A673 (cell line): ENCODE measurements at regions not wholly inside any gene's neighbourhood (a gene's known extent, or its start where the extent isn't known, plus 50 kb on each side); places are given as distances from the start of the nearest gene placed in this dataset.

Experiments used
- BruUV-seq: library from RNA; stranded (reverse); fragments of 400-500 nt; replicated peaks from 2 replicates; lab custom pipeline; 2021; lab: Mats Ljungman, UMichigan
- CTCF ChIA-PET: fragments of 300-600 bp; sonication (Branson Sonifier 250); formaldehyde crosslinking; loops from one replicate; lab custom pipeline; 2022; ENCODE audit warnings: antibody characterized with exemption; lab: Charles Lee
- POLR2A ChIA-PET: fragments of 300-600 bp; sonication (Branson Sonifier 250); formaldehyde crosslinking; loops from one replicate; lab custom pipeline; 2022; ENCODE audit warnings: antibody characterized with exemption; ENCODE audit not compliant: low non-redundant PET; lab: Charles Lee
- DNase-seq: peaks from one replicate; pipeline ENCODE4 v3.0.0-alpha.2; 2015; ENCODE audit warnings: low spot score
- H3K27ac ChIP-seq: fragments of 200-600 bp; sonication (generic); 2 replicates; pipeline ENCODE4 v1.5.1; 2016; ENCODE audit warnings: mixed run types, low read depth, mild to moderate bottlenecking, mixed read lengths, antibody characterized with exemption, low read length; ENCODE audit not compliant: poor library complexity, severe bottlenecking
- H3K27me3 ChIP-seq: fragments of 200-600 bp; sonication (generic); replicated peaks from 2 replicates; pipeline ENCODE4 v1.6.1; 2017; ENCODE audit warnings: mixed run types, low read depth, mild to moderate bottlenecking, mixed read lengths, antibody characterized with exemption, low read length; ENCODE audit not compliant: insufficient read depth, poor library complexity
- H3K36me3 ChIP-seq: fragments of 200-600 bp; sonication (generic); 2 replicates; pipeline ENCODE4 v1.6.1; 2016; ENCODE audit warnings: mixed run types, mild to moderate bottlenecking, mixed read lengths, antibody characterized with exemption, low read length; ENCODE audit not compliant: insufficient read depth, poor library complexity, severe bottlenecking
- H3K4me1 ChIP-seq: fragments of 200-600 bp; sonication (generic); 2 replicates; pipeline ENCODE4 v1.6.1; 2017; ENCODE audit warnings: mixed run types, mild to moderate bottlenecking, mixed read lengths, antibody characterized with exemption, low read length; ENCODE audit not compliant: insufficient read depth, poor library complexity, severe bottlenecking
- H3K4me3 ChIP-seq: fragments of 200-600 bp; sonication (generic); 2 replicates; pipeline ENCODE4 v1.5.1; 2016; ENCODE audit warnings: low read depth, mixed run types, mild to moderate bottlenecking, mixed read lengths, low read length; ENCODE audit not compliant: poor library complexity, severe bottlenecking
- H3K9me3 ChIP-seq: fragments of 200-600 bp; sonication (generic); 2 replicates; pipeline ENCODE4 v1.6.1; 2016; ENCODE audit warnings: mixed run types, low read depth, mild to moderate bottlenecking, mixed read lengths, antibody characterized with exemption, low read length; ENCODE audit not compliant: poor library complexity, severe bottlenecking
- CTCF ChIP-seq: fragments of 300-800, 200-600 bp; sonication (generic); conservative IDR thresholded peaks from 2 replicates; pipeline ENCODE4 v1.5.1; 2017; ENCODE audit warnings: low read depth, mild to moderate bottlenecking, antibody characterized with exemption, low read length, moderate library complexity, mixed read lengths
- EZH2 ChIP-seq: fragments of 200-600 bp; sonication (generic); IDR thresholded peaks from 2 replicates; pipeline ENCODE4 v1.6.1; 2017; ENCODE audit warnings: borderline replicate concordance, low read depth, mild to moderate bottlenecking, mixed read lengths, antibody characterized with exemption, low read length; ENCODE audit not compliant: poor library complexity, severe bottlenecking
- intact Hi-C: fragments of 100-400 bp; cut with micrococcal nuclease; formaldehyde crosslinking; loops from one replicate; pipeline ENCODE4 v1.10.0; 2022; ENCODE audit not compliant: unreplicated experiment

GRCh38 chr9:16175461-16175860 is 622.6 kb downstream of the CCDC171 start:
- Histone ChIP-seq H3K4me3 (no peak overlapping the region), H3K9me3 (no peaks in the 10 kb centered on the region), H3K27me3 (no peaks in the 10 kb centered on the region), H3K4me1 (no peaks in the 10 kb centered on the region), H3K27ac (no peak overlapping the region), H3K36me3 (no peaks in the 10 kb centered on the region)
- BruUV-seq = no TSS peak
- TF ChIP-seq CTCF = no peak
- no peak for TF ChIP-seq EZH2
- DNase-seq = no peak
- intact Hi-C loops = no loop called here
- ChIA-PET POLR2A (no interaction called here), CTCF (no interaction called here)

GRCh38 chr9:16178294-16178693 is 625.5 kb downstream of the CCDC171 start:
- TF ChIP-seq EZH2 (no peak), CTCF (no peak)
- DNase-seq = no peak
- H3K4me1 ChIP-seq = no peaks in the 10 kb centered on the region
- H3K27me3 ChIP-seq = no peaks in the 10 kb centered on the region
- ChIA-PET POLR2A (no interaction called here), CTCF (no interaction called here)
- H3K4me3 ChIP-seq = no peak overlapping the region
- no peaks in the 10 kb centered on the region for H3K9me3 ChIP-seq
- BruUV-seq = no TSS peak
- H3K27ac ChIP-seq = no peak overlapping the region
- intact Hi-C loops = no loop called here
- no peaks in the 10 kb centered on the region for H3K36me3 ChIP-seq

GRCh38 chr9:16179566-16179965 is 626.7 kb downstream of the CCDC171 start:
- Histone ChIP-seq H3K9me3 (no peaks in the 10 kb centered on the region), H3K4me1 (no peaks in the 10 kb centered on the region), H3K36me3 (no peaks in the 10 kb centered on the region), H3K27ac (no peak overlapping the region), H3K4me3 (no peak overlapping the region), H3K27me3 (no peaks in the 10 kb centered on the region)
- BruUV-seq = no TSS peak
- ChIA-PET POLR2A (no interaction called here), CTCF (no interaction called here)
- intact Hi-C loops = no loop called here
- TF ChIP-seq EZH2 = no peak
- no peak for DNase-seq

- Histone ChIP-seq H3K36me3 (no peaks in the 10 kb centered on the region), H3K4me1 (no peaks in the 10 kb centered on the region), H3K27me3 (no peaks in the 10 kb centered on the region), H3K27ac (no peak overlapping the region), H3K4me3 (no peak overlapping the region), H3K9me3 (no peaks in the 10 kb centered on the region)
- POLR2A ChIA-PET = no interaction called here
- intact Hi-C loops = no loop called here
- BruUV-seq = no TSS peak
- TF ChIP-seq CTCF (no peak), EZH2 (no peak)
- DNase-seq = no peak
- CTCF ChIA-PET = no interaction called here
These were observed 627.2 kb downstream of the CCDC171 start for GRCh38 chr9:16180091-16180490.
